ENCODE measurements at regions not wholly inside any gene's neighbourhood (a gene's known extent, or its start where the extent isn't known, plus 50 kb on each side); places are given as distances from the start of the nearest gene placed in this dataset.

GRCh38 chr4:96713271-96713850 lies 873.5 kb downstream of the PDHA2 start:
- H3K79me2 ChIP-seq (ENCODE audit: control insufficient read depth, insufficient read depth, low read length), result no peaks in the 10 kb centered on the region
- ChIA-PET CTCF (no interaction called here), RAD21 (ENCODE audit: unreplicated experiment) (no interaction called here), POLR2A (no interaction called here), SMC1A (ENCODE audit: uncharacterized antibody, unreplicated experiment) (no interaction called here)
- no peaks in the 10 kb centered on the region for H4K20me1 ChIP-seq (ENCODE audit: control insufficient read depth, insufficient read depth)
- H2AFZ ChIP-seq (ENCODE audit: control insufficient read depth, low read depth, low read length), result no peak overlapping the region
- H3K4me1 ChIP-seq (ENCODE audit: control insufficient read depth, insufficient read depth, low read length), result no peaks in the 10 kb centered on the region
- H3K27me3 ChIP-seq (replicated peaks in 1 of 2; ENCODE audit: control insufficient read depth in 2 of 2, insufficient read depth in 2 of 2, low read length in 1 of 2), result no peaks in the 10 kb centered on the region
- no peak overlapping the region for H3K9ac ChIP-seq (ENCODE audit: control insufficient read depth, insufficient read depth, low read length)
- DNase-seq (ENCODE audit: low read depth, low spot score) (no peak), FAIRE-seq (no peak), ATAC-seq (no peak)
- no peaks in the 10 kb centered on the region for H3K36me3 ChIP-seq (ENCODE audit: control insufficient read depth in 2 of 2, insufficient read depth in 2 of 2, low read length in 1 of 2)
- WGBS (ENCODE audit: insufficient coverage, insufficient replicate concordance, low lambda C conversion rate, missing lambda C conversion rate), result 32% methylated on average over 7 of the region's 7 CpGs
- intact Hi-C loops (cut with micrococcal nuclease; ENCODE audit: unreplicated experiment) (no loop called here), in situ Hi-C loops (cut with MboI) (no loop called here)
- H3K4me2 ChIP-seq (ENCODE audit: control insufficient read depth, insufficient read depth), result no peak overlapping the region
- H3K27ac ChIP-seq (ENCODE audit: control insufficient read depth, insufficient read depth), result no peak overlapping the region
- no peaks in the 10 kb centered on the region for H3K9me3 ChIP-seq (replicated peaks; ENCODE audit: control insufficient read depth, insufficient read depth, low read length)
- no TSS peak for BruUV-seq (replicated peaks)
- no peak overlapping the region for H3K4me3 ChIP-seq
- no peak for TF ChIP-seq IRF5 (IDR thresholded peaks at IDR 0.05; ENCODE audit: borderline replicate concordance)
- TF ChIP-seq TCF12 (IDR thresholded peaks at IDR 0.05; ENCODE audit: low read depth, low read length), result no peak
- TF ChIP-seq YBX1 (IDR thresholded peaks at IDR 0.05), result no peak
- TF ChIP-seq RB1 (IDR thresholded peaks at IDR 0.05; ENCODE audit: borderline replicate concordance), result no peak
- no peak for TF ChIP-seq E2F8 (IDR thresholded peaks at IDR 0.05; ENCODE audit: low read depth, partially characterized antibody)
- no peak for TF ChIP-seq HDAC2 (IDR thresholded peaks at IDR 0.05)
- no peak for TF ChIP-seq ESRRA (IDR thresholded peaks at IDR 0.05; ENCODE audit: low read length)
- no peak for TF ChIP-seq POU2F2 (IDR thresholded peaks at IDR 0.05; ENCODE audit: borderline replicate concordance, low read depth, low read length)
- TF ChIP-seq USF1 (IDR thresholded peaks at IDR 0.05; ENCODE audit: borderline replicate concordance, extremely low read length, insufficient read depth, low read depth, low read length), result no peak
- TF ChIP-seq FOXK2 (IDR thresholded peaks at IDR 0.05), result no peak
- no peak for TF ChIP-seq BACH1 (IDR thresholded peaks at IDR 0.05; ENCODE audit: borderline replicate concordance)
- no peak for TF ChIP-seq MEF2B (IDR thresholded peaks at IDR 0.05; ENCODE audit: partially characterized antibody, poor library complexity, severe bottlenecking)
- TF ChIP-seq ZNF384 (IDR thresholded peaks at IDR 0.05; ENCODE audit: borderline replicate concordance, low read depth, low read length), result no peak
- no peak for TF ChIP-seq NFIC (IDR thresholded peaks at IDR 0.05; ENCODE audit: low read depth, low read length)
- TF ChIP-seq ZBTB33 (IDR thresholded peaks at IDR 0.05), result no peak
- TF ChIP-seq KLF5 (IDR thresholded peaks at IDR 0.05; ENCODE audit: partially characterized antibody), result no peak

Data from GM12878 (cell line).